Peyer's patch (tissue), 4 donors: ENCODE measurements at regions not wholly inside any gene's neighbourhood (a gene's known extent, or its start where the extent isn't known, plus 50 kb on each side); places are given as distances from the start of the nearest gene placed in this dataset.

Experiments
- CTCF ChIP-seq, 6 experiments: fragments of 450-650 bp in 4 of 6; fragments of 200-600 bp in 2 of 6; sonication (generic) in 1 of 6; IDR thresholded peaks; one replicate each; pipeline ENCODE4 v1.5.1; 2017 to 2019; ENCODE audit warnings: antibody characterized with exemption in 6 of 6, mild to moderate bottlenecking in 3 of 6, moderate library complexity in 1 of 6
- POLR2A ChIP-seq, 2 donors: fragments of 450-650 bp; IDR thresholded peaks; one replicate each; pipeline ENCODE4 v1.5.1; 2017; ENCODE audit warnings: antibody characterized with exemption in 2 of 2, mild to moderate bottlenecking in 2 of 2, moderate library complexity in 2 of 2

- TF ChIP-seq CTCF (IDR thresholded peaks at IDR 0.05) (no peak), POLR2A (IDR thresholded peaks at IDR 0.05) (no peak)
These were observed 65.7 kb upstream of the ANKH start for GRCh38 chr5:14937254-14937653.
